Adrenal gland (tissue), 9 donors: ENCODE measurements at regions not wholly inside any gene's neighbourhood (a gene's known extent, or its start where the extent isn't known, plus 50 kb on each side); places are given as distances from the start of the nearest gene placed in this dataset.

Experiments used
- DNase-seq, 7 donors: peaks; one replicate each; pipeline ENCODE4 v3.0.0-alpha.2; 2019 to 2020
- H3K27ac ChIP-seq, 5 donors: fragments of 200-600 bp; sonication (generic) in 4 of 5; 1 replicate in 3 of 5; 2 replicates in 2 of 5; pipeline versions ENCODE4 v1.5.1 to v1.8.0; 2016 to 2020; ENCODE audit warnings: mild to moderate bottlenecking in 1 of 5
- H3K27me3 ChIP-seq: fragments of 200-600 bp; 2 replicates; pipeline ENCODE4 v1.8.0; 2021
- H3K36me3 ChIP-seq, 2 donors: fragments of 200-600 bp; replicated peaks in 1 of 2; 1 replicate in 1 of 2; 2 replicates in 1 of 2; pipeline versions ENCODE4 v1.5.1 to v1.8.0; 2018 to 2022
- H3K4me1 ChIP-seq, 2 donors: fragments of 200-600 bp; replicated peaks in 1 of 2; 1 replicate in 1 of 2; 2 replicates in 1 of 2; pipeline versions ENCODE4 v1.5.1 to v1.8.0; 2018 to 2021
- H3K4me3 ChIP-seq, 4 donors: fragments of 200-600 bp; sonication (generic) in 3 of 4; one replicate each; pipeline ENCODE4 v1.5.1; 2016 to 2018
- H3K9me3 ChIP-seq, 3 donors: fragments of 200-600 bp; sonication (generic) in 1 of 3; replicated peaks in 1 of 3; 1 replicate in 2 of 3; 2 replicates in 1 of 3; pipeline versions ENCODE4 v1.5.1 to v1.8.0; 2016 to 2021
- POLR2A ChIP-seq, 2 donors: fragments of 450-650 bp; IDR thresholded peaks; one replicate each; pipeline ENCODE4 v1.6.1; 2017; ENCODE audit warnings: antibody characterized with exemption in 2 of 2, mild to moderate bottlenecking in 2 of 2, moderate library complexity in 1 of 2
- WGBS, 4 donors: extraction: QIAGEN DNeasy Blood & Tissue Kit in 2 of 4; methylation state at CpG; one replicate each; pipeline versions ENCODE4 v1.1.5 to v1.1.7; 2013 to 2017; 5-methylcytosine and 5-hydroxymethylcytosine counted together
- intact Hi-C, 2 donors: fragments of 100-400 bp; cut with DNase I; formaldehyde crosslinking; loops; one replicate each; pipeline versions ENCODE4 v1.14.1 to v1.15.0; 2022 to 2023
- TF ChIP-seq, protein P1 (sequence below), 6 experiments: fragments of 450-650 bp in 4 of 6; fragments of 200-600 bp in 2 of 6; sonication (generic) in 1 of 6; IDR thresholded peaks; 1 replicate in 5 of 6; 2 replicates in 1 of 6; pipeline versions ENCODE4 v1.5.1 to v1.8.0; 2016 to 2021; ENCODE audit warnings: antibody characterized with exemption in 6 of 6, mild to moderate bottlenecking in 2 of 6, moderate library complexity in 1 of 6
- donor health status: healthy with polysubstance abuse.
- donor health status: Bipolar disorder and iron deficiency.
- donor health status: DM: yes; HTN: yes; CAD: no.
- donor health status: DM: no; HTN: no; CAD: no.
- donor health status: DM: no; HTN: no; CAD: no.

- DNase-seq, result no peak
Measured at GRCh38 chr4:58679886-58680285, 1569.7 kb upstream of the IGFBP7 start.

DNA sequence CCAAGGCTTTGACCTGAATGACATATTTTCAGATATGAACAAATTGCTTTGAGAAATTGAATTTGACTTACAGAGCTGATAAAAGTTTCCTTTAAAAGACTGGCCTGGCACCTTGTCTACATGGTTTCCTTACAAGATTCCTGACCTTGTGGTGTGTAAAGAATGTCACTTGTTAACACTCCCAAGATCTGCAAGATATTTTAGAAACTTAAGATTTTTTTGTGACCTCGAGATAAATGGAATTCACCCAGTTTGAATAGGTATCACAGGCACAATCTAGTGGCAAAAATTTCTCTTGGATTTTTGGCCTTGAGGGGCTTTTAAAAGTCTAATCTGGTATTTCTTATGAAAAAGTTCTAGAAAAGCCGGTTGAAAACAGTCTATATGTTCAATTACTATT is 1568.9 kb upstream of the IGFBP7 start:
- DNase-seq, result no peak
- no peaks in the 10 kb centered on the region for H3K36me3 ChIP-seq
- H3K27me3 ChIP-seq, result no peaks in the 10 kb centered on the region
- H3K9me3 ChIP-seq, result no peaks in the 10 kb centered on the region
- 61 to 80% (median 67%) methylated on average over 2 of the region's 2 CpGs for WGBS, 4 donors
- no peak for TF ChIP-seq POLR2A (IDR thresholded peaks at IDR 0.05)
- TF ChIP-seq, protein P1, sequence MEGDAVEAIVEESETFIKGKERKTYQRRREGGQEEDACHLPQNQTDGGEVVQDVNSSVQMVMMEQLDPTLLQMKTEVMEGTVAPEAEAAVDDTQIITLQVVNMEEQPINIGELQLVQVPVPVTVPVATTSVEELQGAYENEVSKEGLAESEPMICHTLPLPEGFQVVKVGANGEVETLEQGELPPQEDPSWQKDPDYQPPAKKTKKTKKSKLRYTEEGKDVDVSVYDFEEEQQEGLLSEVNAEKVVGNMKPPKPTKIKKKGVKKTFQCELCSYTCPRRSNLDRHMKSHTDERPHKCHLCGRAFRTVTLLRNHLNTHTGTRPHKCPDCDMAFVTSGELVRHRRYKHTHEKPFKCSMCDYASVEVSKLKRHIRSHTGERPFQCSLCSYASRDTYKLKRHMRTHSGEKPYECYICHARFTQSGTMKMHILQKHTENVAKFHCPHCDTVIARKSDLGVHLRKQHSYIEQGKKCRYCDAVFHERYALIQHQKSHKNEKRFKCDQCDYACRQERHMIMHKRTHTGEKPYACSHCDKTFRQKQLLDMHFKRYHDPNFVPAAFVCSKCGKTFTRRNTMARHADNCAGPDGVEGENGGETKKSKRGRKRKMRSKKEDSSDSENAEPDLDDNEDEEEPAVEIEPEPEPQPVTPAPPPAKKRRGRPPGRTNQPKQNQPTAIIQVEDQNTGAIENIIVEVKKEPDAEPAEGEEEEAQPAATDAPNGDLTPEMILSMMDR (IDR thresholded peaks at IDR 0.05), result no peak
- intact Hi-C loops, result no loop called here
- no peaks in the 10 kb centered on the region for H3K4me1 ChIP-seq
- no peak overlapping the region for H3K4me3 ChIP-seq
- no peak overlapping the region for H3K27ac ChIP-seq

More at GRCh38 chr4:58679886-58680285, 1569.7 kb upstream of the IGFBP7 start:
- Histone ChIP-seq H3K27me3 (no peaks in the 10 kb centered on the region), H3K4me1 (no peaks in the 10 kb centered on the region), H3K4me3 (no peak overlapping the region), H3K27ac (no peak overlapping the region), H3K36me3 (no peaks in the 10 kb centered on the region), H3K9me3 (no peaks in the 10 kb centered on the region)
- WGBS, 4 donors, result 71 to 87% (median 79%) methylated on average over 1 of the region's 1 CpG
- TF ChIP-seq, protein P1 (IDR thresholded peaks at IDR 0.05), result no peak
- no peak for TF ChIP-seq POLR2A (IDR thresholded peaks at IDR 0.05)
- intact Hi-C loops, result no loop called here

DNA sequence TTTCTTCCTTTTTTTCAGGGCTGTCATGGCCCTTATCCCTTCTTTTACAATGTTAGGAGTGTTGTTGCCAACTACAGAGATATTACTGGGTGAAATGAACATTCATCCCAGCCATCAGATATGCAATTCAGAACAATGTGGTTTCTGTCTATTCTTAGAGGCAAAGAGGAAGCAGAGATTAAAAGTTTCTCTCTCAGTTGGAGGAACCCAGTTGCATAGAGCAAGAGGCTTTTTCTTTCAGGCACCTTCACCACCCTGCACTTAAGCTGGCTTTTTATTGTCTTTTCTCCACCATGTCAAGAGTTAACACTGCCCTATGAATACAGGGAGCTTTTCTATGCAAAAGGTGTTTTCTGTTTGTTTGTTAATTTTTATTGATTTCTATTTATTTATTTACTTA is 1559.6 kb upstream of the IGFBP7 start:
- H3K27me3 ChIP-seq, result no peaks in the 10 kb centered on the region
- no peaks in the 10 kb centered on the region for H3K36me3 ChIP-seq
- no peaks in the 10 kb centered on the region for H3K9me3 ChIP-seq
- TF ChIP-seq POLR2A (IDR thresholded peaks at IDR 0.05), result no peak
- TF ChIP-seq, protein P1 (IDR thresholded peaks at IDR 0.05), result no peak
- H3K4me3 ChIP-seq, result no peak overlapping the region
- intact Hi-C loops, result no loop called here
- H3K4me1 ChIP-seq, result no peaks in the 10 kb centered on the region
- H3K27ac ChIP-seq, result no peak overlapping the region
- DNase-seq, result no peak

DNA sequence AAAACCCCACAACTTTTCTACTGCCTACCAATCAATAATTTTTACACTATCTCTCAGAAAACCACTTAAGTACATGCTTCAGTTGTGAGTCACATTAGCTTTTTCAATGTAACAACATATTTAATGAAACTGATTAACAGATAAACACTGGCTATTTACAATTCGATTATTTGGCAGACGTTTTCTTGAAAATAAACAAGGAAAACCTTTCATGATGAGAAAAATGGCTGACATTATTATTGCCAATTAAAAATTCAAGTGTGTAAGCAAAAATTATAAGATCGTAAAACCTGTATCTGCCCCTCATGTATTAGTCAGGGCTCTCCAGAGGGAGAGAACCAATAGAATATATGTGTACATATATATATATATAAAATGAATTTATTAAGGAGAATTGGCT is 1555.5 kb upstream of the IGFBP7 start:
- Histone ChIP-seq H3K4me3 (no peak overlapping the region), H3K27ac (no peak overlapping the region), H3K9me3 (no peaks in the 10 kb centered on the region), H3K4me1 (no peaks in the 10 kb centered on the region), H3K27me3 (no peaks in the 10 kb centered on the region), H3K36me3 (no peaks in the 10 kb centered on the region)
- TF ChIP-seq POLR2A (IDR thresholded peaks at IDR 0.05), result no peak
- TF ChIP-seq, protein P1 (IDR thresholded peaks at IDR 0.05), result no peak
- intact Hi-C loops, result no loop called here
- 59 to 77% (median 69%) methylated on average over 3 of the region's 3 CpGs for whole genome bisulfite sequencing, 4 donors
- no peak for DNase-seq
